HepG2 (cell line): ENCODE measurements at regions not wholly inside any gene's neighbourhood (a gene's known extent, or its start where the extent isn't known, plus 50 kb on each side); places are given as distances from the start of the nearest gene placed in this dataset.
A peak's percentile ranks its signal among the peaks of the same experiment; 100 is the strongest.

Experiments
- ATAC-seq: fragments of 200-7000 bp; cut with Tn5 transposase; 3 replicates; pipeline ENCODE4 v1.9.1; 2020; ENCODE audit warnings: mild to moderate bottlenecking, moderate library complexity
- BruUV-seq: library from RNA; stranded (reverse); fragments of 400-500 nt; replicated peaks from 2 replicates; lab custom pipeline; 2021; lab: Mats Ljungman, UMichigan
- CTCF ChIA-PET: fragments of 300-600 bp; formaldehyde crosslinking; extraction: SDS; loops from one replicate; lab custom pipeline; 2021; ENCODE audit warnings: low total read pairs, inconsistent platforms, low intra/inter-chr PET ratio; lab: Yijun Ruan, JAX
- POLR2A ChIA-PET: fragments of 350-600 bp; sonication (Branson Sonifier 250); formaldehyde crosslinking; loops from one replicate; lab custom pipeline; 2020; ENCODE audit warnings: antibody characterized with exemption, inconsistent platforms; lab: Yijun Ruan, JAX
- DNase-seq: peaks from one replicate; pipeline ENCODE4 v3.0.0-alpha.2; 2015; ENCODE audit warnings: low spot score
- FAIRE-seq: peaks from 3 replicates; lab custom pipeline; 2011; peaks lifted over from hg19 to GRCh38; lab: Jason Lieb, UNC
- H2AFZ ChIP-seq: one replicate; pipeline ENCODE4 v1.6.1; 2011; ENCODE audit warnings: low read length, inconsistent platforms
- H3K27ac ChIP-seq: fragments of 300-600 bp; 3 replicates; pipeline ENCODE4 v1.8.0; 2011; ENCODE audit warnings: mixed run types, mild to moderate bottlenecking, mixed read lengths, low read length, inconsistent platforms; ENCODE audit not compliant: insufficient read depth; ENCODE audit errors: extremely low read length
- H3K27me3 ChIP-seq, 2 experiments: fragments of 200-600 bp in 1 of 2; 2 replicates in 1 of 2; 3 replicates in 1 of 2; pipeline versions ENCODE4 v1.6.0 to v1.8.0; 2011; ENCODE audit warnings: low read length in 2 of 2, mild to moderate bottlenecking in 2 of 2, moderate library complexity in 2 of 2, inconsistent platforms in 1 of 2; ENCODE audit not compliant: insufficient read depth in 2 of 2, control insufficient read depth in 1 of 2
- H3K36me3 ChIP-seq, 2 experiments: fragments of 200-600 bp in 1 of 2; replicated peaks in 1 of 2; 2 replicates in 1 of 2; 3 replicates in 1 of 2; pipeline versions ENCODE4 v1.5.1 to v1.8.0; 2011; ENCODE audit warnings: low read length in 2 of 2, inconsistent platforms in 1 of 2; ENCODE audit not compliant: insufficient read depth in 2 of 2, control insufficient read depth in 1 of 2
- H3K4me1 ChIP-seq: 2 replicates; pipeline ENCODE4 v1.5.1; 2012; ENCODE audit warnings: low read length, inconsistent platforms; ENCODE audit not compliant: insufficient read depth
- H3K4me2 ChIP-seq: 2 replicates; pipeline ENCODE4 v1.6.0; 2011; ENCODE audit warnings: low read depth, low read length, inconsistent platforms
- H3K4me3 ChIP-seq, 3 experiments: fragments of 200-600 bp in 1 of 3; sonication (generic), shearing (Covaris generic) in 1 of 3; replicated peaks in 1 of 3; 2 replicates each; pipeline ENCODE4 v1.5.1; 2011 to 2016; ENCODE audit warnings: low read length in 3 of 3, inconsistent platforms in 2 of 3, low read depth in 2 of 3, mild to moderate bottlenecking in 2 of 3, control low read depth in 1 of 3, mixed read lengths in 1 of 3; ENCODE audit not compliant: insufficient read depth in 1 of 3
- H3K79me2 ChIP-seq: one replicate; pipeline ENCODE4 v1.6.1; 2011; ENCODE audit warnings: low read length, inconsistent platforms; ENCODE audit not compliant: insufficient read depth
- H3K9ac ChIP-seq: 2 replicates; pipeline ENCODE4 v1.6.0; 2011; ENCODE audit warnings: mild to moderate bottlenecking, low read depth, low read length, inconsistent platforms; ENCODE audit not compliant: insufficient read depth
- H3K9me3 ChIP-seq: 2 replicates; pipeline ENCODE4 v1.5.1; 2012; ENCODE audit warnings: mild to moderate bottlenecking, low read length
- H4K20me1 ChIP-seq: 2 replicates; pipeline ENCODE4 v1.6.0; 2011; ENCODE audit warnings: inconsistent platforms, mild to moderate bottlenecking, low read length, moderate library complexity; ENCODE audit not compliant: insufficient read depth
- CHD4 ChIP-seq: fragments of 200-600 bp; sonication (generic); IDR thresholded peaks from 2 replicates; pipeline ENCODE4 v1.7.0; 2017; ENCODE audit warnings: mild to moderate bottlenecking, low read length, borderline replicate concordance
- ETV5 ChIP-seq: IDR thresholded peaks from 2 replicates; pipeline ENCODE4 v1.6.1; 2018; ENCODE audit warnings: missing biosample characterization, missing genetic modification reagents, inconsistent platforms, borderline replicate concordance
- HCFC1 ChIP-seq: fragments of 150-350 bp; IDR thresholded peaks from 2 replicates; pipeline ENCODE4 v1.6.1; 2014; ENCODE audit warnings: low read depth, low read length
- HNF4A ChIP-seq: sonication (generic); formaldehyde crosslinking; IDR thresholded peaks from 2 replicates; pipeline ENCODE4 v1.4.0; 2020; ENCODE audit warnings: missing genetic modification reagents
- KMT2A ChIP-seq: sonication (generic); formaldehyde crosslinking; IDR thresholded peaks from 2 replicates; pipeline ENCODE4 v1.4.0; 2020; ENCODE audit warnings: missing genetic modification reagents
- PCBP2 ChIP-seq: fragments of 200-400 bp; formaldehyde crosslinking; optimal IDR thresholded peaks from 2 replicates; pipeline ENCODE3; 2018; ENCODE audit warnings: low read length, low read depth; ENCODE audit not compliant: poor library complexity, severe bottlenecking
- RXRA ChIP-seq: sonication (generic); formaldehyde crosslinking; IDR thresholded peaks from 2 replicates; pipeline ENCODE4 v1.5.1; 2020; ENCODE audit warnings: missing genetic modification reagents
- SIN3A ChIP-seq: IDR thresholded peaks from 2 replicates; pipeline ENCODE4 v1.6.1; 2011; ENCODE audit warnings: low read depth, mild to moderate bottlenecking, control low read depth, low read length, borderline replicate concordance
- SNAI1 ChIP-seq: sonication (generic); formaldehyde crosslinking; IDR thresholded peaks from 2 replicates; pipeline ENCODE4 v1.5.0; 2020; ENCODE audit warnings: mild to moderate bottlenecking, missing genetic modification reagents, borderline replicate concordance
- ZNF234 ChIP-seq: sonication (generic); formaldehyde crosslinking; conservative IDR thresholded peaks from 2 replicates; pipeline ENCODE4 v1.5.1; 2020; ENCODE audit warnings: mild to moderate bottlenecking, missing genetic modification reagents
- WGBS: methylation state at CpG from one replicate; pipeline ENCODE4 v1.1.6; 2017; ENCODE audit warnings: low lambda C conversion rate; 5-methylcytosine and 5-hydroxymethylcytosine counted together
- in situ Hi-C: cut with HindIII; loops from 2 replicates; pipeline ENCODE4 v1.10.0; 2017; ENCODE audit warnings: low pct_unique_long_range_greater_than_20kb; ENCODE audit not compliant: extremely low pct_ligation_motif_present
- intact Hi-C: fragments of 100-400 bp; cut with micrococcal nuclease; formaldehyde crosslinking; loops from one replicate; pipeline ENCODE4 v1.10.0; 2022; ENCODE audit not compliant: unreplicated experiment
- TF ChIP-seq, protein P1 (sequence below): sonication (generic); formaldehyde crosslinking; IDR thresholded peaks from 2 replicates; pipeline ENCODE4 v1.5.1; 2020; ENCODE audit warnings: missing genetic modification reagents, mild to moderate bottlenecking, borderline replicate concordance
- TF ChIP-seq, protein P2 (sequence below): sonication (generic); formaldehyde crosslinking; IDR thresholded peaks from 2 replicates; pipeline ENCODE4 v1.4.0; 2020; ENCODE audit warnings: missing genetic modification reagents, borderline replicate concordance
- TF ChIP-seq, protein P3 (sequence below): IDR thresholded peaks from 2 replicates; pipeline ENCODE4 v1.6.1; 2016
- TF ChIP-seq, protein P4 (sequence below): IDR thresholded peaks from 2 replicates; pipeline ENCODE4 v1.6.1; 2016; ENCODE audit warnings: missing compliant biosample characterization, missing genetic modification reagents, borderline replicate concordance

DNA sequence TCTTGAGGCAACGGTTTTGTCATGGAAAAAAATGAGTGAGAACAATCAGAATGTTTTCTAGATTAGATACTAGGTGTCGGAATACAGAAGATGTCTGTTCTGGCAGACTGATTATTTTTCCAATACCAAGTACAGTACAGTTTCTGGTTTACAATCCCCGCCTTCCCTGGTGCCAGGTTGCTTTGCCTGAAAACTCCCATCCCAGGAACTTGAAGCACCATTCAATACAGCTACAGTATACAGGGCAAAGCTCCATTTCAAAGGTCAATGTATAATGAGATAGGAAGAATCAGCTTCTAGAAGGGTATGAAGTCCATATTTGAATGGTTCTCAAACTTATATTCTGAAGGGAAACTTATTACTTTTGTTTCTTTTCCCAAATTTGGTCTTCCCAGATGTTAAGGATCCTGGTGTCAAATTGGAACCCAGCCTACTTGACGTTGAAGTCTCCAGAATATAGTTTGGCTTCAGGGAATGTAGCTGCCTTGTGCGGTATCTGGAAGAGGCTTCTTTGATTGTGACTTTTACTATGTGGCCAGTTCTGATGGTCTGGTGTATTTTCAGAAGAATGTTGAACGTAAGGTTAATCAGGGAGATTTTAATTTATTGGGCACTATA is 238.0 kb upstream of the ATP2B1 start:
- Histone ChIP-seq H3K27me3 (no peaks in the 10 kb centered on the region), H3K4me1 (no peaks in the 10 kb centered on the region), H3K36me3 (no peaks in the 10 kb centered on the region), H3K9ac (no peak overlapping the region), H3K27ac (no peak overlapping the region), H4K20me1 (no peaks in the 10 kb centered on the region), H3K9me3 (no peaks in the 10 kb centered on the region), H3K79me2 (no peaks in the 10 kb centered on the region), H3K4me3 (no peak overlapping the region), H2AFZ (no peak overlapping the region), H3K4me2 (no peak overlapping the region)
- ChIA-PET POLR2A (no interaction called here), CTCF (no interaction called here)
- DNase-seq (no peak), FAIRE-seq (no peak), ATAC-seq (peak; percentile 44)
- intact Hi-C loops = no loop called here
- in situ Hi-C loops = no loop called here
- BruUV-seq = no TSS peak
- TF ChIP-seq HNF4A (CRISPR knock-in tag) (0 out of 2 replicates have a peak, but pooled peaks have one; percentile 7), KMT2A (no peak)
- WGBS = 52% methylated on average over 6 of the region's 6 CpGs

DNA sequence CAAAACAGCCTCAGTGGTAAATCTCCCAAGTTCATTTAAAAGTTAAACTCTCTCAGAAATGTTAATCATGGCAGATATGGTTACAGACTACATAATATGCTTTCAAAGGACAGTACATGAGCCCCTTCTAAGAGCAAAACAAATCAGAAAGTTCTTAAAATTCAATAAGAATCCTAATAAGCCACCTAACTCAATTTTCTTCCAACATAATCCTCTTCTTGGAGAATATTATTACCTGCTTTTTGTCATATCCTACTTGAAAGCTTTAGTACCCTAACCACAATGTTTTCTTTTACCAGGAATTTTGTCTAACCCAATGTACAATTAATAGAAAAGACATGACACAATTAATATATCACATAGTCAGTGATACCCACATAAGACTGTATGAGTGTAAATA is 236.5 kb upstream of the ATP2B1 start:
- DNase-seq (no peak), FAIRE-seq (no peak), ATAC-seq (no peak)
- Histone ChIP-seq H3K27ac (no peak overlapping the region), H3K36me3 (no peaks in the 10 kb centered on the region), H3K4me1 (no peaks in the 10 kb centered on the region), H3K9ac (no peak overlapping the region), H3K9me3 (no peaks in the 10 kb centered on the region), H3K27me3 (no peaks in the 10 kb centered on the region), H3K79me2 (no peaks in the 10 kb centered on the region), H2AFZ (no peak overlapping the region), H3K4me3 (no peak overlapping the region), H4K20me1 (no peaks in the 10 kb centered on the region), H3K4me2 (no peak overlapping the region)
- POLR2A ChIA-PET = no interaction called here
- intact Hi-C loops = no loop called here
- in situ Hi-C loops = no loop called here
- CTCF ChIA-PET = no interaction called here
- no TSS peak for BruUV-seq
- TF ChIP-seq, protein P1, sequence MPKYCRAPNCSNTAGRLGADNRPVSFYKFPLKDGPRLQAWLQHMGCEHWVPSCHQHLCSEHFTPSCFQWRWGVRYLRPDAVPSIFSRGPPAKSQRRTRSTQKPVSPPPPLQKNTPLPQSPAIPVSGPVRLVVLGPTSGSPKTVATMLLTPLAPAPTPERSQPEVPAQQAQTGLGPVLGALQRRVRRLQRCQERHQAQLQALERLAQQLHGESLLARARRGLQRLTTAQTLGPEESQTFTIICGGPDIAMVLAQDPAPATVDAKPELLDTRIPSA (CRISPR knock-in tag) = no peak
- TF ChIP-seq SIN3A = no peak
- TF ChIP-seq RXRA (CRISPR knock-in tag) = no peak
- no peak for TF ChIP-seq HCFC1
- no peak for TF ChIP-seq ETV5
- no peak for TF ChIP-seq PCBP2
- TF ChIP-seq ZNF234 = no peak
- TF ChIP-seq, protein P2, sequence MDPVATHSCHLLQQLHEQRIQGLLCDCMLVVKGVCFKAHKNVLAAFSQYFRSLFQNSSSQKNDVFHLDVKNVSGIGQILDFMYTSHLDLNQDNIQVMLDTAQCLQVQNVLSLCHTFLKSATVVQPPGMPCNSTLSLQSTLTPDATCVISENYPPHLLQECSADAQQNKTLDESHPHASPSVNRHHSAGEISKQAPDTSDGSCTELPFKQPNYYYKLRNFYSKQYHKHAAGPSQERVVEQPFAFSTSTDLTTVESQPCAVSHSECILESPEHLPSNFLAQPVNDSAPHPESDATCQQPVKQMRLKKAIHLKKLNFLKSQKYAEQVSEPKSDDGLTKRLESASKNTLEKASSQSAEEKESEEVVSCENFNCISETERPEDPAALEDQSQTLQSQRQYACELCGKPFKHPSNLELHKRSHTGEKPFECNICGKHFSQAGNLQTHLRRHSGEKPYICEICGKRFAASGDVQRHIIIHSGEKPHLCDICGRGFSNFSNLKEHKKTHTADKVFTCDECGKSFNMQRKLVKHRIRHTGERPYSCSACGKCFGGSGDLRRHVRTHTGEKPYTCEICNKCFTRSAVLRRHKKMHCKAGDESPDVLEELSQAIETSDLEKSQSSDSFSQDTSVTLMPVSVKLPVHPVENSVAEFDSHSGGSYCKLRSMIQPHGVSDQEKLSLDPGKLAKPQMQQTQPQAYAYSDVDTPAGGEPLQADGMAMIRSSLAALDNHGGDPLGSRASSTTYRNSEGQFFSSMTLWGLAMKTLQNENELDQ (CRISPR knock-in tag) = no peak
- no peak for TF ChIP-seq SNAI1 (CRISPR knock-in tag)
- TF ChIP-seq, protein P3, sequence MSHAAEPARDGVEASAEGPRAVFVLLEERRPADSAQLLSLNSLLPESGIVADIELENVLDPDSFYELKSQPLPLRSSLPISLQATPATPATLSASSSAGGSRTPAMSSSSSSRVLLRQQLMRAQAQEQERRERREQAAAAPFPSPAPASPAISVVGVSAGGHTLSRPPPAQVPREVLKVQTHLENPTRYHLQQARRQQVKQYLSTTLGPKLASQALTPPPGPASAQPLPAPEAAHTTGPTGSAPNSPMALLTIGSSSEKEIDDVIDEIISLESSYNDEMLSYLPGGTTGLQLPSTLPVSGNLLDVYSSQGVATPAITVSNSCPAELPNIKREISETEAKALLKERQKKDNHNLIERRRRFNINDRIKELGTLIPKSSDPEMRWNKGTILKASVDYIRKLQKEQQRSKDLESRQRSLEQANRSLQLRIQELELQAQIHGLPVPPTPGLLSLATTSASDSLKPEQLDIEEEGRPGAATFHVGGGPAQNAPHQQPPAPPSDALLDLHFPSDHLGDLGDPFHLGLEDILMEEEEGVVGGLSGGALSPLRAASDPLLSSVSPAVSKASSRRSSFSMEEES (CRISPR knock-in tag) = no peak
- no peak for TF ChIP-seq CHD4
- TF ChIP-seq, protein P4, sequence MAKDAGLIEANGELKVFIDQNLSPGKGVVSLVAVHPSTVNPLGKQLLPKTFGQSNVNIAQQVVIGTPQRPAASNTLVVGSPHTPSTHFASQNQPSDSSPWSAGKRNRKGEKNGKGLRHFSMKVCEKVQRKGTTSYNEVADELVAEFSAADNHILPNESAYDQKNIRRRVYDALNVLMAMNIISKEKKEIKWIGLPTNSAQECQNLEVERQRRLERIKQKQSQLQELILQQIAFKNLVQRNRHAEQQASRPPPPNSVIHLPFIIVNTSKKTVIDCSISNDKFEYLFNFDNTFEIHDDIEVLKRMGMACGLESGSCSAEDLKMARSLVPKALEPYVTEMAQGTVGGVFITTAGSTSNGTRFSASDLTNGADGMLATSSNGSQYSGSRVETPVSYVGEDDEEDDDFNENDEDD = no peak
